NCI-H524 (cell line): ENCODE measurements at regions not wholly inside any gene's neighbourhood (a gene's known extent, or its start where the extent isn't known, plus 50 kb on each side); places are given as distances from the start of the nearest gene placed in this dataset.
"Not testable (repeated sequence)": the region's sequence is repeated elsewhere in the genome, so short reads cannot be mapped to it uniquely, and the experiment has no call there.

Experiments
- DNase-seq, 2 experiments: peaks; one replicate each; lab custom pipeline; 2025; lab: John Stamatoyannopoulos, UW

GRCh38 chr2:138271467-138271866 lies 230.1 kb upstream of the SPOPL start:
- no peak for DNase-seq

DNA sequence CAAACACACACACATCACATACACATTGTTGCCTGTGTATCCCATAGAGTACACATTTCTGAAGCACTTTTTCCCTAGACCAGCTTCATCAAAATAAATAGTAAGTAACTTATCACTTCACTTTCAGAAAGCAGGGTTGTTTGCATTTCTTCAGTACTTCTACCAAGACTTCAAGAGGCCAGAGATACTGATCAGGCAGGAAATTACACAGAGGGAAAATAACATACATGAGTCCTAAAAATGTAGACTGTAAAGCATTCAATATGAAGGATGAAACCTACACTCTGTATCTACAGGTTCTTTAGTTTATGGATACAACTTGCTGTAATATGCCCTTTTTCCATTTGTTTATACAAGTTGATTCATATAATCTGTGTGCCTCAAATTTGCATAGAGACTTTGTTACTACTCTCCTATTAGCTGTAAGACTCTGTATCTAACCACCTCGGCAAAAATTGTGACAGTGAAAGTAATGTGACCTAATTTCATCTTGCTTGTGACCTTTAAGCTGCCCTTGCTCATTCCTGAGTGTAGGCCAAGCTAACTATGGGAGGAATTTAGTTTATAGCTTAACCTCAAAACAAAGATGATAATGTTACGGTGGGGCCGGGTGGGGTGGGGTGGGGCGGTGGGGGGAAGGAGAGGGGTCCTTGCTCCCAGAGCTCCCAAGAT lies 228.9 kb upstream of the SPOPL start:
- DNase-seq, result no peak

DNA sequence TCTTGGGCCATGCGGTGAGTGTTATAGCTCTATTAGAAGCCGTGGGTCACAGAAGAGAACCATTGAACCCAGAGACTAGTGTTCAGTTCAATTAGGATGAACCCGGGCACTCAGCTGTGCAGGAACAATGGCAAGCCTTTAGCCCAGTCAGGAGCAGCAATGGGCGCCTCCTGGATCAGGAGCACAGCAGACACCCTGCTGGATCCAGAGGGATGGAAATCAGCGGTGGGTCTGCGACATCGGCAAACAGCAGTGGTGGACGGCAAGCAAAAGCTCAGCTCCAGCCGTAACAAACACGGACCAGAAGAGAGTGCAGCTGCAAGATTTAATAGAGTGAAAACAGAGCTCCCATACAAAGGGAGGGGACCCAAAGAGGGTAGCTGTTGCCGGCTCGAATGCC lies 228.3 kb upstream of the SPOPL start:
- not testable (repeated sequence) for DNase-seq

DNA sequence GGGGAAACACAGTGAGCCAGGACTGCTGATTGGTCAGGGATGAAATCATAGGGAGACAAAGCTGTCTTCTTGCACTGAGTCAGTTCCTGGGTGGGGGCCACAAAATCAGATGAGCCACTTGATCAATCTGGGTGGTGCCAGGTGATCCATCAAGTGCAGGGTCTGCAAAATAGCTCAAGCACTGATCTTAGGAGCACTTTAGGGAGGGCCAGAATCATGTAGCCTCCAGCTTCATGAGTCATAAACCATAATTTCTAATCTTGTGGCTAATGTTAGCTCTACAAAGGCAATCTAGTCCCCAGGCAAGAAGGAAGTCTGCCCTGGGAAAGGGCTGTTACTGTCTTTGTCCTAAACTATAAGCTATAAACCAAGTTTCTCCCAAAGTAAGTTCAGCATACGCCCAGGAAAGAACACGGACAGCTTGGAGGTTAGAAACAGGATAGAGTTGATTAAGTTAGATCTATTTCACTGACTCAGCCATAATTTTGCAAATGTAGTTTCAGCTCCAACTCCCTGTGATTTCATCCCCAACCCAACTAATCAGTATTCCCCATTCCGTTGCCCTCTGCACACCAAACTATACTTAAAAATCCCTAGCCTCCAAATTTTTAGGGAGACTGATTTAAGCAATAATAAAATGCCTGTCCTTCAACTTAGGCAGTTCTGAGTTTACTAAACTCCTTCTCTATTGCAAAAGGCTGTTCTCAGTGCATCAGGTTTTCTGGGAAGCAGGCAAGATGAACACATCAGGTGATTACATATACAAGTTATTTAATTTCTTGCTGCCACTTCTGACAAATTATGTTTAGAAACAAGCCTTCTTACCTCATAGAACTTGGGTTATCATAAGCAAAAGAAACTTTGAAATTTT lies 226.9 kb upstream of the SPOPL start:
- no peak for DNase-seq

GRCh38 chr2:138275292-138275690 lies 226.3 kb upstream of the SPOPL start:
- no peak for DNase-seq

DNA sequence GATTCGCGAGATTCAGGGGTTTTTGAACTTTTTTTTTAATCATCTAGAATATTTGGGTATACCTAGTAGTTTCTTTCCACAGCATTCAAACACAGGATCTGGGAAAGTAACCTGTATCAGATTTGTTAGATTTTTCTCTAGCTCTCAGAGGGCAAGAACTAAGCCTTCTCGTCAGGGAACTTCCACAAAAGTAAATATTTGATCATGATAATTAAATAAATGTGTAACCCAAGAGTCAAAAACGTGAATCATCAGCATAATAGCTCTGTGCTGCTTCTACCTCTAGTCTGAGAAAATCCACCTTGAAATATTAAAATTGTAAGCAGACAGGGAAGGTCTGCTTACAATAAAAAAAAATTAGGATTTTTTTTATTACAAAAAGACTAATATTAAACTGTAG lies 225.7 kb upstream of the SPOPL start:
- no peak for DNase-seq

DNA sequence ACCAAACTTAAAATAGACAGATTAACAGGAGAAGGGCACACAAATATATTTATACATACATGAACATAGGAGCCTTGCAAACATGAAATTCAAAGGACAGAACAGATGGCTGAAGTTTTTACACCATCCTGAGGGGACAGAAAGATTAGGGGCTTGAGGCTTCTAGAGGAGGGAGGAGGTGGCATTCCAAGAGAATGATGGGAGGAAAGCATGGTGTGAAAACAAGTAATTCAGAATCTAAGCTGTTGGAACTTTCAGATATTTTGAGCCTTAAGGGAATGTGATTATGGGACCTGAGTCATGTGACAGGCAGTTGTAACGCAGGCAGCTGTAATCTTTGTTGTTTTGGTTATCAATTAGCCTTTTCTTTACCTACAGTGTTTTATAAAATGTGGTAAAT lies 225.2 kb upstream of the SPOPL start:
- peak; percentile 33 to 65 for DNase-seq

DNA sequence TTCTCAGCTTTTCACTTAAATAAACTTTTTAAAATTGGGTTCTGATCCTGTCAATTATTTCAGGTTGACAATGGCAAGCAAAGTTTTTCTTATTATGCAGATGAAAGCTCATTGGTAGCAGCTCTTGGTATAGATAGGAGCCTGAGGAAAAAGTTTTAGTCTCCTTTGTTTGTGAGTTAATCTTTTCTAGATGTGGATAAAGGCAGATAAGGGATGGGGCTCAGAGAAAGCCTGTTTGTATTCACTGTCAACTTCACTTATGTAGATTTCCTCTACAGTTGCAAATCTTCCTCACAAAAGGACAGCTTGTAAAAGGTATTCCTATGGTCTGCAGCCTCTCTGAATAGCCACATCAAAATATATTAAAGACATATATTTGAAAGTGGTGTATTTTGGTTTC lies 224.5 kb upstream of the SPOPL start:
- DNase-seq, result no peak

GRCh38 chr2:138279871-138280270 lies 221.7 kb upstream of the SPOPL start:
- no peak for DNase-seq

DNA sequence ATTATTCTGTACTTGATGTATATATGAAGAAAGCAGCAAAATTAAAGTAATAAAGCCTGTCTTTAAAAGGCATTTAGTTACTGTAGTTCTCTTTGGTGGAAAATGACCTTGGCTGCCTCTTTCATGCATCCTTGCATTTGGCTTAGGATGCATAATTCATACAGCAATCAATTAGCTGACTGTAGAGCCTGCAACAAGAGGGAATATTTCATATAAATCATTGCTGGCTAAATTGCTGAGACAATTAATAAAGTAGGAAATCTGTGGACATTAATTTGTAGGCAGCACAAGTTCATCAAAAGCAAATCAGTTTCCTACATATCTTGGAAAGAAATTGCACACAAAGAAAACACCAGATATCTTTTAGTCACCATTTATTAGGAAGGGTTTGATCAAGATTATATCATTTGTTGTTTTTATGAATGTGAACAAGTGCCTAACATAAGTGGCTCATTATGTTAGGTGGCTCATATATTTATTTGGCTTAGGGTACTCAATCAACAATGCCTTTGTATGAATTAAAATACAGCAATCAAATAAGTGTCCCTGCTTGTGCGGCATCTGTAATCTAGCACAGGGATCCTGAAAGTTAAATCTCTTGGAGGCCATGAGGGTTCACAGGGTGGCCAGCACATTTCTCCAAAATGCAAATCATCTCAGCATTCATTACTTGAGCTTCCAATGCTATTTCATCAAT lies 220.4 kb upstream of the SPOPL start:
- no peak for DNase-seq

- no peak for DNase-seq
Observed at GRCh38 chr2:138282014-138282672, 219.4 kb upstream of the SPOPL start.

DNA sequence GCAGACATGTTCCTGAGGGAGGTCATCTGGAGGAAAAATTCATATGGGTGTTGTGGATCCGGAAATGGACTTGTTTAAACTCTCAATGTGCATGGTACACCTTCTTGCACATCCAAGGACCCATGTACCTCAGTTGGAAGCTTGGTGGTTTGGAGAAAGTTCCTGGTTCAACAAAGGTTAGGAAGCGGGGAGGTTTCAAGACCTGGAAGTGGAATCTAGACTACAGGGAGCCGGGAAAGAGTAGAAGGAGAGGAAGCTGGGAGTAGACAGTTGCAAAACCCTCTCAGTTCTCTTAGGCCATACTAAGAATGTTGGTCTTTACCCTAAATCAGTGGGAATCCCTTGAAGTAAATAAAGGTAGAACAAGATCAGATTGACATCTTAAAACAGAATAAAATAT lies 209.8 kb upstream of the SPOPL start:
- DNase-seq, result no peak

- DNase-seq, result no peak
Observed at GRCh38 chr2:138293045-138293444, 208.5 kb upstream of the SPOPL start.

- DNase-seq, result no peak
Observed at GRCh38 chr2:138293549-138293948, 208.0 kb upstream of the SPOPL start.

DNA sequence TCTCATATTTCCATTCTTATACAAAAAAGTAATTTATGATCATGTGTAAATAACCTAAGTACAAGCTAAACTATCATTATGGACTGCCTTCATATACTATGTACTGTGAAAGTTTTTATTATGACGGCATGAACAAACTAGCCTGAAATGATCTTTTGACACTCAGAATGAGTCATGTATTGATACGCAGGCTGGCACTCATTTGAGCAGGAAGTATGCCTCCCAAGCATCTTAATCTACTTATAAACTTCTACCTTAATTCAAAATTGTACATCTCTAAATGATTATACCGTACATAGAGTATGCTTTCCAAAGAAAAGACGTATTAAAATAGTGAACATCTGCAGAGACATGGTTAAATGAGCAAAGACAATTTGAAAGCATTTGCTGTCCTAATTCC lies 207.1 kb upstream of the SPOPL start:
- DNase-seq, result no peak

GRCh38 chr2:138296365-138296764 lies 205.2 kb upstream of the SPOPL start:
- no peak for DNase-seq

DNA sequence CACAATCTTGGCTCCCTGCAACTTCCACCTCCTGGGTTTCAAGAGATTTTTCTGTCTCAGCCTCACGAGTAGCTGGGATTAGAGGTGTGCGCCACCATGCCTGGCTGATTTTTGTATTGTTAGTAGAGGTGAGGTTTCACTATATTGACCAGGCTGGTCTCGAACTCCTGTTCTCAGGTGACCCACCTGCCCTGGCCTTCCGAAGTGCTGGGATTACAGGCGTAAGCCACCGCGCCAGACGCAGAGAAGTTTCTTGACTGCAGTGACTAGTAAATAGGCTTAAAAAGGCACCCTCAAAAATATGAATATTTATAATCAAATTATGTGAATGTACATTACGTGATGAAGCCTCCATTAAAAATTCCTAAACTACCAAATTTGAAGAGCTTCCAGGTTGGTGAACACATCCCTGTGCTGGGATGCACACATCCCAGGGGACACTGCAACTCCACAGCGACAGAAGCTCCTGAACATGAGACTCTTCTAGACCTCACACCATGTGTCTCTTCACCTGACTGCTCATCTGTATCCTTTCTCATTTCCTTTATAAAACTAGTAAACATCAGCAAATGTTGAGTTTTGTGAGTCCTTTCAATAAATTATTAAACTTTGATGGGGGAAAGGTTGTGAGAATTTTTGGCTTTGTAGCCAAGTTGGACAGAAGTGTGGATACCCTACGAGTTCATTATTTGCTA lies 203.3 kb upstream of the SPOPL start:
- DNase-seq, result no peak

- DNase-seq, result no peak
Observed at GRCh38 chr2:138298900-138299299, 202.7 kb upstream of the SPOPL start.

DNA sequence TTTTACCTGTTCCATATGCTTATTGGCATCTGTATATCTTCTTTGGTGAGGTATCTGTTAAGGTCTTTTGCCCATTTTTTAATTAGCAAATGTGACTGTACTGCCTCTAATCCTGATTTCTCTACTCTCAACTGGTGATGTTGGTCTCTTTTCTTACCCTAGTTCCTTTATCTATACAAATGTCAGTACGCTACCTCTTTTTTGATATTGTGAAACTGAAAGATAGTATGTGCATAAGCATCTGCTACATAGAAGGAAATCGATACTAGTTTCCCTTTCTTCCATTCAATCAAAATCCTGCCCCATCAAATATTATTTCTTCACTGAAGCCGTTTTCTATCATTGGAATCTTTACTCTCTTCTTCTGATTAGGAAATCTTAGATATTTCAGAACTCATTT lies 194.9 kb upstream of the SPOPL start:
- no peak for DNase-seq

- DNase-seq, result no peak
Observed at GRCh38 chr2:138307099-138307498, 194.5 kb upstream of the SPOPL start.

GRCh38 chr2:138309760-138310159 lies 191.8 kb upstream of the SPOPL start:
- DNase-seq, result no peak

- DNase-seq, result no peak
Observed at GRCh38 chr2:138312061-138312460, 189.5 kb upstream of the SPOPL start.
